Cardiac fibroblast (primary cell): ENCODE measurements at regions not wholly inside any gene's neighbourhood (a gene's known extent, or its start where the extent isn't known, plus 50 kb on each side); places are given as distances from the start of the nearest gene placed in this dataset.
"Not testable (repeated sequence)": the region's sequence is repeated elsewhere in the genome, so short reads cannot be mapped to it uniquely, and the experiment has no call there.

Source experiments
- DNase-seq, 2 donors: peaks; one replicate each; pipeline versions ENCODE4 v3.0.0 to v3.0.0-alpha.2; 2010; ENCODE audit warnings: low read depth in 2 of 2
- H3K4me3 ChIP-seq, 2 donors: replicated peaks in 1 of 2; 1 replicate in 1 of 2; 2 replicates in 1 of 2; pipeline ENCODE4 v1.5.1; 2011; ENCODE audit warnings: low read depth in 2 of 2, low read length in 2 of 2, mild to moderate bottlenecking in 2 of 2, moderate library complexity in 1 of 2
- TF ChIP-seq, protein P1 (sequence below): IDR thresholded peaks from one replicate; pipeline ENCODE4 v1.5.1; 2011; ENCODE audit warnings: low read depth, mild to moderate bottlenecking, low read length, inconsistent platforms

DNA sequence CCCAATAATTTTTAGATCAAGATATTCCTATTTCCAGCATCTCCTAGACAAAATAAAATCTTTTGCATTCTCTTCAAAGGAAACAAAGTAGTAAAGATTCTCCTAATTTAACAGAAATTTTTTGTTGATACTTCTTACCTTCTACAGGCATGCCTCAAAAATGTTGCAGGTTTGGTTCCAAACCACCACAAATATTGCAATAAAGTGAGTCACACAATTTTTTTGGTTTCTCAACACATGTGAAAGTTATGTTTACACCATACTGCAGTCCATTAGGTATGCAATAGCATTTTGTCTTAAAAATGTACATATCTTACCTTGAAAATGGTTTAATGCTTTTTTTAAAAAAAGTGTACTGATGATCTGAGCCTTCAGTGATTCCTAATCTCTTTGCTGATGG lies 65.6 kb upstream of the USP15 start:
- DNase-seq: peak; percentile 19 to 43
- TF ChIP-seq, protein P1, sequence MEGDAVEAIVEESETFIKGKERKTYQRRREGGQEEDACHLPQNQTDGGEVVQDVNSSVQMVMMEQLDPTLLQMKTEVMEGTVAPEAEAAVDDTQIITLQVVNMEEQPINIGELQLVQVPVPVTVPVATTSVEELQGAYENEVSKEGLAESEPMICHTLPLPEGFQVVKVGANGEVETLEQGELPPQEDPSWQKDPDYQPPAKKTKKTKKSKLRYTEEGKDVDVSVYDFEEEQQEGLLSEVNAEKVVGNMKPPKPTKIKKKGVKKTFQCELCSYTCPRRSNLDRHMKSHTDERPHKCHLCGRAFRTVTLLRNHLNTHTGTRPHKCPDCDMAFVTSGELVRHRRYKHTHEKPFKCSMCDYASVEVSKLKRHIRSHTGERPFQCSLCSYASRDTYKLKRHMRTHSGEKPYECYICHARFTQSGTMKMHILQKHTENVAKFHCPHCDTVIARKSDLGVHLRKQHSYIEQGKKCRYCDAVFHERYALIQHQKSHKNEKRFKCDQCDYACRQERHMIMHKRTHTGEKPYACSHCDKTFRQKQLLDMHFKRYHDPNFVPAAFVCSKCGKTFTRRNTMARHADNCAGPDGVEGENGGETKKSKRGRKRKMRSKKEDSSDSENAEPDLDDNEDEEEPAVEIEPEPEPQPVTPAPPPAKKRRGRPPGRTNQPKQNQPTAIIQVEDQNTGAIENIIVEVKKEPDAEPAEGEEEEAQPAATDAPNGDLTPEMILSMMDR: no peak
- H3K4me3 ChIP-seq: no peak overlapping the region

GRCh38 chr12:62196146-62196545 lies 64.1 kb upstream of the USP15 start:
- TF ChIP-seq, protein P1: no peak
- no peak for DNase-seq
- H3K4me3 ChIP-seq: no peak overlapping the region

DNA sequence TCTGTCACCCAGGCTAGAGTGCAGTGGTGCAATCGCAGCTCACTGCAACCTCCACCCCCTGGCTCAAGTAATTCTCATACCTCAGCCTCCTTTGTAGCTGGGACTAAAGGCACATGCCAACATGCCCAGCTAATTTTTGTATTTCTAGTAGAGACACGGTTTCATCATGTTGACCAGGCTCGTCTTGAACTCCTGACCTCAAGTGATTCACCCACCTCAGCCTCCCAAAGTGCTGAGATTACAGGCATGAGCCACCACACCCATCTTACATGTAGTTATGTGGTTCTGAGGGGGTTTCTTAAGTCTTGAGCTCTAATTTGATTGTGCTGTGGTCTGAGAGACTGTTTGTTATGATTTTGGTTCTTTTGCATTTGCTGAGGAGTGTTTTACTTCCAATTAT lies 57.3 kb upstream of the USP15 start:
- DNase-seq: peak in 1 of 2 donors; percentile 9
- H3K4me3 ChIP-seq: not testable (repeated sequence)

DNA sequence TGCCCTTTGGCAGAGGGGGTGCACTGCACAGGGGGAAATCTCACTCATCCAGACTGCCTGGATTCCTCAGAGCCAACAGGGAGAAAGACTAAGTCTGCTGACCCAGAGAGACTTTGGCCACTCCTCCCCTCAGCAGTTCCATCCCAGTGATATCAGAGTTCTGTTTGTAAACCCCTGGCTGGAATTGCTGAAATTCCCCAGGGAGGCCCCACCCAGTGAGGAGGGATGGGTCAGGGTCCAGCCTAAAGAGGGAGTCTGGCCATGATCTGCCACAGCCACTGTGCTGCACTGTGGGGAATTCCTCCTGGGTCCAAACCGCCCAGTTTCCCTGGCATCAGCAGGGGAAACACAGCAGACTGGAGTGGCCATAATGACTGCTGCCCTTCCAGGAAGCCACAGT lies 54.9 kb upstream of the USP15 start:
- TF ChIP-seq, protein P1: no peak
- DNase-seq: no peak
- no peak overlapping the region for H3K4me3 ChIP-seq

DNA sequence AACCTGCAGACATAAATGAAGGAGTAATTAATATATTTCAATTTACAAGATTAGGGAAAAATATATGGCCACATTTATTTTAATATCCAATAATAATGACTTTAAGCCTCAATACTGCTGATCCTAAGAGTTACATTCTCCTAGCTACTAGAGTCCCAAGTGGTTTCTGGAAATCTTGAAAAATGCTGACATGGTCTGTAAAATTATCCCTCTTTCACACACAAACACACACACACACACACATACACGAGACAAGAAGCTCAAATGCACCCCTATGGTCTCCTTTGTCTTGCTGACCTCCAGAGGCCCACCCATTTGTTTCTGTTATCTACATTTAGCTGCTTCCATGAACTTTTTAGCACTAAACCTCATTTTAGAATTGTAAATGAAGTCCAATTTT lies 53.0 kb upstream of the USP15 start:
- no peak for DNase-seq
- no peak overlapping the region for H3K4me3 ChIP-seq
- TF ChIP-seq, protein P1: no peak
